AML-193 (cell line): ENCODE measurements at regions not wholly inside any gene's neighbourhood (a gene's known extent, or its start where the extent isn't known, plus 50 kb on each side); places are given as distances from the start of the nearest gene placed in this dataset.
A peak's percentile ranks its signal among the peaks of the same experiment; 100 is the strongest.
"Not testable (repeated sequence)": the region's sequence is repeated elsewhere in the genome, so short reads cannot be mapped to it uniquely, and the experiment has no call there.

Experiments
- DNase-seq, 2 experiments: peaks; one replicate each; lab custom pipeline; 2025; lab: John Stamatoyannopoulos, UW

GRCh38 chr3:166993015-166993630 lies 387.0 kb downstream of the ZBBX start:
- DNase-seq = no peak

GRCh38 chr3:166986000-166986399 lies 394.1 kb downstream of the ZBBX start:
- no peak for DNase-seq

GRCh38 chr3:166975796-166976195 lies 404.3 kb downstream of the ZBBX start:
- not testable (repeated sequence) for DNase-seq

DNA sequence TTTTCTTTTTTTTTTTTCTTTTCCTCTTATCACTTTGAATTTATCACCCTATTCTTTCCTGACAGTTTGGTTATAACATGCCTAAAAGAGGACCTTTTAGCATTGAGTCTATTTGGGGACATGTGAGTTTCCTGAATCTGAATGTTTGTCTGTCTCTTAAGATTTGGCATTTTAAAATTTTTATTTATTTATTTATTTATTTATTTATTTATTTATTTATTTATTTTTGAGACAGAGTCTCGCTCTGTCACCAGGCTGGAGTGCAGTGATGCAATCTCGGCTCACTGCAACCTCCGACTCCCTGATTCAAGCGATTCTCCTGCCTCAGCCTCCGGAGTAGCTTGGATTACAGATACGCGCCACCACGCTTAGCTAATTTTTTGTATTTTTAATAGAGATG lies 412.4 kb downstream of the ZBBX start:
- DNase-seq = not testable (repeated sequence)

DNA sequence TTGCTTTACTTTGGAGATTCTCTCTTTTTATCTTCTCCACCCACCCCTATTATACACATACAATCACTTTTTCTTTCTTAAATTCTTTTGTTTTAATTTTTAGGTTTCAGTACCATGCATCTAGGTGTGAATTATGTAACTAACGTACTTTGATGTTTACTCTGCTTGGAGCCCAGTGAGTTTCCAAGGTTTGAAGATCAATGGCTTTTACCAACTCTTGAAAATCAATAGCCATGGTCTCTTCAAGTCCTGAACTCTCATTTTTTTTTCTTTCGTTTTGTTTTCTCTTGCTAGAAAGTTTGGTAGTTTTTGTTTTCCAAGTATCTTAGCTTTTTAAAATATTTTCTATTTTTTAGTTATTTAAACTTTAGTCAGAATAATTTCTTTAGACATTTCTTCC lies 417.2 kb downstream of the ZBBX start:
- no peak for DNase-seq

DNA sequence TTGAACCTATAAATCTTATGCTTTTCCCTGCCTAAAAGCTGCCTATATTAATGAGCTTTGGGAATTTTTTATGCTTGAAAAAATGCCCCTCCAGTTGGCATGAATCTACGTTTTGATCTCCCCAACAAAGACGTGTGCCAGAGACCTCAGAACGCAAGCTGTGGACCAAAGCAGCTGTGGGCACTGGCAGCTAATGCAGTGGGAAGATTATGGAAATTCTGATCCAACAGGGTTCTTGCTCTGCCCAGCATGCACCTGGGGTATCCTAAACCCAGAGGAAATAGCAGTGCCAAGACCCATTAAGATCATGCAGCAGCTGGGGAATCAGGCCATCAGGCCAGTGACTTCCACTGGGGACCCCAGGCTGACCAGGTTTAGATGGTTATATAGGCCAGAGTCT lies 423.0 kb downstream of the ZBBX start:
- DNase-seq = no peak

GRCh38 chr3:166955201-166955939 lies 424.7 kb downstream of the ZBBX start:
- no peak for DNase-seq

DNA sequence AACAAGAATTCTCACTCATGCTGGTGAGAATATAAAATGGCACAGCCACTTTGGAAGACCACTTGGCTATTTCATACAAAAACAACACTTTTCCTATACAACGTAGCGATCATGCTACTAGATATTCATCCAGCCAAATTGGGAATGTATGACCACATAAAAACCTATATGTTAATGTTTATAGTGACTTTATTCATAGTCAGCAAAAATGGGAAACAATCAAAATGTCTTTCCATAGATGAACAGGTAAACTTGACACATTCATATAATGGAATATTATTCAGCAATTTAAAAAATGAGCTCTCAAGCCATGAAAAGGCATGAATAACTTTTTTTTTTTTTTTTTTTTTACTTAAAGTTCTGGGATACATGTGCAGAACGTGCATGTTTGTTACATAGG lies 445.2 kb downstream of the ZBBX start:
- no peak for DNase-seq

- DNase-seq = no peak
These were observed 462.7 kb downstream of the ZBBX start for GRCh38 chr3:166917437-166917836.

DNA sequence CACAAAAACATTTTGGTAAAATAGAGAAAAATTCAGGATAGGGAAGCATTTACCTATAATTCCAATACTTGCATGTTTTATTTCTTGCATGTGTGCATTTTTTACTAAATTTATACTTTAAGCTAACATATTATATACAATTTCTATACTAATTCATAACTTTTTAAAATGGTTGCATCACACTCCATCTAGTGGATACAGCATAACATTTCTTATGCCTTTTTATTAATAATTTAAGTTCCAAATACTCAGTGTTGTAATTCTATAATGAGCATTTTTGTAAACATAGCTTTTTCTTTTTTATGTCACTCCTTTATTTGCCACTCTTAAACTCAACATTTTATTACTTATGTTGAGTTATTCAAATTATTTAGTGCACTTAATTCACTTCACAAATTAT lies 477.7 kb downstream of the ZBBX start:
- no peak for DNase-seq

GRCh38 chr3:166900866-166901577 lies 479.1 kb downstream of the ZBBX start:
- DNase-seq = no peak

GRCh38 chr3:166897811-166898210 lies 482.3 kb downstream of the ZBBX start:
- DNase-seq = no peak

GRCh38 chr3:166889241-166889640 lies 490.9 kb downstream of the ZBBX start:
- DNase-seq = no peak

- no peak for DNase-seq
These were observed 500.4 kb downstream of the ZBBX start for GRCh38 chr3:166879661-166880060.

- DNase-seq = no peak
These were observed 502.1 kb downstream of the ZBBX start for GRCh38 chr3:166877971-166878370.

DNA sequence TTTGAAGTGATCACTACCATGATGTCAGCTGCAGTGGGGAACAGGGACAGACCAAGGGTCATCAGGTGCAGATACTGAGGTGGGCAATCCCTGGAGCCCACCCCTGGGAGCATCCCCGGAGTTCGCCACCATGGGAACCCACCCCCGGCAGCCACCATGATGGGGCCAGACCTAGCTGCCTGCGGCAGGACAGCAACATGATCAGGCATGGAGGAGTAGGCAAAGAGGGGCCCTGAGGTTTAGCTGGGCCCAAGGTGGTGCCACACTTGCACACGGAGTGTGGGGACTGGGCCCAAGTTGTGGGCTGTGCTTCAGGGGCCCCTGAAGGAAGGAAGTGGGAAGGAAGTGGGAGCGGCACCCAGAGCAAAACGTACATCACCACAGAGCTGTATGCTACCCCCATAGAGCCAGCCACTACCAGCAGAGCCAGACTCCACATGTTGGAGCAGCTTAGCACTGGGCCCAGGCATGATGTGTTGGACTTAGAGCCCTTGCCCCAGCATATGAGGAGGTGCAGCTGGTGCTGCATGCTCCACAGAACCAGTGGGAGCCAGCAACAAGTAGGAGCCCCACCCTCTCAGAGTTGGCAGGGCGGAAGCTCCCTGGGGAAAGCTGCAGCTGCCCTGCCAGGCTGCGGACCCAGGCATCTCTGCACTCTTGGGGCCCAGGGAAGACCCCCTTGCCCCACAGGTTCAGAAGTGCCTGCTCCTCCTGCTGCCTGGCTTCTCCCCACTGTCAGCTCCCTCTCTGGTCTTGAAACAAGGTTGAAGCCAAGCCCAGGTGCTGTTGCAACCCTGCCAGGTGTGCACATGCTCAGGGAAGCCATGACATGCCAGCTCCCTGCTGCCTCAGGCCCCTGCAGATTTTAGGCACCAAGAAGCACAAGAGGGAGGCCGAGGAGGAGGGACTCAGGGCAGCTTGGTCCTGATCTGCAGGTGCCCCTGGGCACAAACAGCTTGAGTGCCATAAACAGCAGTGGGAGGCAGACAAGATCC lies 515.3 kb downstream of the ZBBX start:
- DNase-seq = no peak

GRCh38 chr3:166860217-166860616 lies 519.9 kb downstream of the ZBBX start:
- DNase-seq = no peak

DNA sequence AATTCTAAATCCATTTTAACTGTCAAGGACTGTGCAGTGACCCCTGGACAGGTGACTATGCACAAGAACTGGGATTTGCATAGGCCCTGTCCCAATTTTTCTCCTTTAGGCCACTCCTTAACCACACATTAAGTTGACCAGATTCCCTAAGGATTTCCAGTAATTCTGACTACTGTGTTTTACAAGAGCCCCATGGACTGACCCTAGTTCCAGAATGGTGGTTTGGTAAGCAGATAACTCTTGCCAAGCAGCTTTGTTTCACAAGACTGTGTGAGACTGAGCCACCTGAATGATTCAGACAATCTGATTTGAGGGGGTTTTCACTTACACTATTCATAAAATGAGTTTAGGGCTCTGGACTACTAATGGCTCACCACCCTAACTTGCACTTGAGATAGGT lies 535.8 kb downstream of the ZBBX start:
- no peak for DNase-seq

- DNase-seq = not testable (repeated sequence)
These were observed 537.3 kb downstream of the ZBBX start for GRCh38 chr3:166842784-166843183.

DNA sequence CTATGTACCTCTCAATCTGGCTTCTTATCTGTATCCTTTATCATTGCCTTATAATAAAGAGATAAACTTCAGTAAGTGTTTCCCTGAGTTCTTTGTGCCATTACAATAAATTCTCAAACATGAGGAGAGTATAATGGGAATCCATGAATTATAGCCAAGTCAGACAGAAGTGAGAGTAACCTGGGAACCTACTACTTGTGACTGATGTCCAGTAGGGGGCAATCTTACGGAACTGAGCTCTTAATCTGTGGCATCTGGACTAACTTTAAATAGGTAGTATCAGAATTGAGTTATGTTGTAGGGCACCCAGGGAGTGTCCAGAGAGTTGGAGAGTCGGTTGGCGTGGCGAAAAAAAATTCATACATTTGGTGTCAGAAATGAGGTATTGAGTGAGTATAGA lies 542.6 kb downstream of the ZBBX start:
- DNase-seq = peak; percentile 54 to 70

GRCh38 chr3:166836836-166837235 lies 543.3 kb downstream of the ZBBX start:
- no peak for DNase-seq

DNA sequence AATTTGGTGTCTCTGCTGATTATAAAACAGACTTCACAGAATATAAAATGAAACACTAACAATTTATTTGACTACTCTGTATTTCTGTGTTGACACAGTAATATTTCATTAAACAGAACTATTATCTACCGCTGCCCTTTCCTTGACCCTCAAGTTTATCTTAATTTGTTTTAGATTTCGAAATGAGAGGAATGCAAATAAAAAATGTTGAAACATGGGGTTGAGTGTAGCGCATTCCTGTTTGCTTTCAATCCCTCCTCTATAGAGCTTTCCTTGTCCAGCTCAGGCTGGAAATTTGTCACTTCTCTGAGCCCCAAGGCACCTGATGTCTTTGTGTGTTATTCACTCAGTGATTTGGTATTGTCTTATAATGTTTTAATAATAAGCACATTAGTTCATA lies 550.2 kb downstream of the ZBBX start:
- no peak for DNase-seq
